ENCODE measurements at regions not wholly inside any gene's neighbourhood (a gene's known extent, or its start where the extent isn't known, plus 50 kb on each side); places are given as distances from the start of the nearest gene placed in this dataset.

DNA sequence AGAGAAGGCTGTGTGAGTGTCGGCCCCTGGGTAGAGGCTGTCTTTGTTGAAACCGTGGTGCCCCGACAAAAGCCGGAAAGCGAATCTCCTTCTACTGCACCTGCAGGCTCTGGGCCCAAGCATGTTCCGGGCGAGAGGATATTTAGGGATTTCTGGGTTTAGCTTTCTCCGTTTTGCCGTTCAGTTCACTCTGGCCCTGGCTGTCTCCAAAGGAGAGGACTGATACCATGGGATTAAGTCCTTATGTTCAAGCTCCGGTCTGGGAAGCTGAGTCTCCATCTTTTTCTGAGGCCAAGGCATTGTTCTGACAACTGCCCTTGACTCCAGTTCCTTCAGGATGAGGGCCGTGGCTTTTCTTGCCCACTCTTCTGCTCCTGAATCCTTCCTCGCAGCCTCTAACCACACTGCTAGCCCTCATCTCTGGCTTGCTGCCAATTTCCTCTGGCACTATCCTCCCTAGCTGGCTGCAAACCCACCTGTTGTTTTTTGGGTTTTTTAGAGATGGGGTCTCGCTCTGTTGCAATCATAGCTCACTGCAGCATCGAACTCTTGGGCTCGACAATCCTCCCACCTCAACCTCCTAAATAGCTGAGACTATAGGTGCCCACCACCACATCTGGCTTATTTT lies 206.8 kb downstream of the SKIDA1 start:
- no peak for DNase-seq

DNA sequence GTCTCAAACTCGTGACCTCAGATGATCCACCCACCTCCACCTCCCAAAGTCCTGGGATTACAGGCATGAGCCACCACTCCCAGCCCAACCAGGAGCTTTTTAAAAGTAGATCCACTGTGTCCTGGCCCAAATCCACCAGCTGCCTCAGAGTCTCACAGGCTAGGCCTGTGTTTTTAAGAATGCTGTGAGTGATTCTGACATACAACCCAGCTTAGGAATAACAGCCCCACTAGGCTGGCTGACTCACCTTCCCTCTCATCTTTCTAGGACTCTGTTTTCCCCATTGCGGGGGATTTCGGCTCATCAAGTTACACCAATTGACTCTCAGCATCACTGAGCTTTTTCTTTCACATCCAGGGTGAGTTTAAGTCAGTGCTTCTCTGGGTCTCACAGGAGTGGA lies 207.6 kb downstream of the SKIDA1 start:
- no peak for DNase-seq

DNA sequence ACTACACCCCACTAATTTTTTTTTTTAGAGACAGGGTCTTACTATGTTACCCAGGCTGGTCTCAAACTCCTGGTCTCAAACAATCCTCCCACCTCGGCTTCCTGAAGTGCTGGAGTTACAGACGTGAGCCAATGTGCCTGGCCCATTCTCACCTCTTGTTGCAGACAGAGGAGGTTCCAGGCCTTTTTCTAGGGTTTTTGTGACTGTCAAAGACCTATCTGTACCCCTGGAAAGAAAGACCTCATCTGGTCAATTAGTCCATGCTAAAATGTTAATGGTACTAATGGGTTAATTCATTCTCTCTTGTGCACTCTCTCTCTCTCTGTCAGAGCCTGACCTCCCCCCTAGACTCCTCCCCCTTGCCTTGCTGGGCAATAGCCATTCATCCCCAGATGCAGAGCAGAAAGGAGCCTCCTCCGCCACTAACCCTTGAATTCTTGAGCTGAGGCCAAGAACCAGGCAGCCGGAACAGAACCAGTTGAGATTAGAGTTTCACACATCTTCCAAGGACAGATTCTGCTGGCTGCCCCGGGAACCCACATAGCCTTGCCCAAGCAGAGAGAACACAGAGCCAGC lies 209.7 kb downstream of the SKIDA1 start:
- DNase-seq = no peak

DNA sequence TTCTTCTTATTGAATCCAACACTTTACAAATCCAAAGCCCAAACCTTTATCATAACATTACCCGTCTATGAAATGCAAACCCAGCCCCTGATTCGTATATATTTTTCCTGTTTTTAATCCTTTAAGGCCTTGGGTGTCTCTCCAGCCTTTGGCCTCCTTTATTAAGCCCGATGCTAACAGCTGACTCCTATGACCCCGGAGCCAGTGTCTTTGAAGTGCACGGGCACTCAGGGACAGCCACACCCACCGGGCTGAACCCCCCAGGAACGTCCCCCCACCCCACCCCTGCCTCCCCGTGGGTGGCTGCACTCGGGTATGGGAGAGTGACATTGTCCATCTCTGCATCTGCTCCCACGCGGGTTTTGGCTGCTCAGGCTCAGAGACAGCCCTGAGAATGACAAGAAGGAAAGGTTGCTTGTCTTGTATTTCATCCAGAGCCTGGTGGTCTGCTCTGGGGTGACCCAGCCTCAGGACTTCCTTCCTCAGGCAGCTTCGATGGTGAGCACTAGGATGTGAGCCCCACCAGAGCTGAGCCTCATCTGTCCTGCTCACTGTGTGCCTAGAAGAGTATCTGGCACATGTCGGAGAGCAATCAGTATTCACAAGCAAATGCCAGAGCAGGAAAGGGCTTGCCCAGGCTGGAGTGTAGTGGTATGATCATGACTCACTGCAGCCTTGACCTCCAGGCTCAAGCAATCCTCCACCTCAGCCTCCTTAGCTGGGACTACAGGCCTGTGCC lies 210.4 kb downstream of the SKIDA1 start:
- no peak for DNase-seq

DNA sequence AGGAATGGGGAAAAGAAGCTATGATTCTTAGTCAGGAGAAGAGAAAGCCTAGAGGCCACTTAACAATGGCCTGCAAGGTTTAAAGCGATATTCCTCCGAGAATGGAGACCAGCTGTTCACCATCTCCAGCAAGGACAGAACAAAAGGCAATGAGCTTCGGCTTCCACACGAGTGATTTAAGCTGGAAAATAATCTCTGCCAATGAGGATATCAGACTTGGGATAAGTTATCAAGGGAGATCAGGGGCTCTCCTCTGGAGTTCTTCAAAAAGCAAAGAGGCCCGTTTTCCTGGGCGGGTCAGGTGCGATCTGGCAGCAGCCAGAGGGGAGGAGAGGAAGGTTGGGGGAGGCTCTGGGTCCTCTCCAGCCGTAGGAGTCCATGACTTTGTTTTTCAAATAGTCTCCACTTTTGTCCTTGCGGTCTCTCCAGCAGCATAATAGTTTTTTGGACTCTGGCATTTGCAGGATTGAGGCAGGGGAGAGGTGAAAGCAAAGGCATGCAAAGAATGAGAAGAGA lies 211.3 kb downstream of the SKIDA1 start:
- DNase-seq = no peak

DNA sequence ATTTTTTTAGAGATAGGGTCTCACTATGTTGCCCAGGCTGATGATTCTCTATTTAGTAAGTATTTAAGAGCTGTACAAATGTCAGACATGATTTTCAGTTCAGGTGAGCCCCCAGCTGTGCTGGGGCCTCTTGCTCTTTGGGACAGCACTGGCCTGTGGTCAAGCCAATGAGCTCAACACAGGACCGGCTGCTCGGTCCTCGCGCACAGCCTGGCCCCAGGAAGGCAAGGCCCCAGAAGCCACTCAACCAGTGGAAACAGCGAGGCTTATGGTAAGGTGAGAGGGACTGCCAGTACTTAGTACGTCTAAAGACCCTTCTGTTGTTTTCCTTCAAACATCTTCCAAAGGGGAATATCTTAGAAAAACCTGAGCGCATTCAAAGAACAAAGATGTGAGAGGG lies 211.8 kb downstream of the SKIDA1 start:
- DNase-seq = no peak

DNA sequence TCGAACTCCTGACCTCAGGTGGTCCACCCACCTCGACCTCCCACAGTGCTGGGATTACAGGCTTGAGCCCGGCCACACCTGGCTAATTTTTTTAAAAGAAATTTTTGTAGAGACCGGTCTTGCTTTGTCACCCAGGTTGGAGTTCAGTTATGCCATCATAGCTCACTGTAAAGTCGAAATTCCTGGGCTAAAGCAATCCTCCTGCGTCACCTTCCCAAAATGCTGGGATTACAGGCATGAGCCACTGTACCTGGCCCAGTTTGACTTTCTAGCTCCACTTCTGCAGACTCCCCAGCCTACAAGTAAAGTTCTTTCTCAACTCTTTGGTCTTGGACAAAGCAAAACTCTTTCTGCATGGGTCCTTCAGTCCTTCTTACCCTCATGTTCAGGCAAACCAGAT lies 214.1 kb downstream of the SKIDA1 start:
- no peak for DNase-seq

DNA sequence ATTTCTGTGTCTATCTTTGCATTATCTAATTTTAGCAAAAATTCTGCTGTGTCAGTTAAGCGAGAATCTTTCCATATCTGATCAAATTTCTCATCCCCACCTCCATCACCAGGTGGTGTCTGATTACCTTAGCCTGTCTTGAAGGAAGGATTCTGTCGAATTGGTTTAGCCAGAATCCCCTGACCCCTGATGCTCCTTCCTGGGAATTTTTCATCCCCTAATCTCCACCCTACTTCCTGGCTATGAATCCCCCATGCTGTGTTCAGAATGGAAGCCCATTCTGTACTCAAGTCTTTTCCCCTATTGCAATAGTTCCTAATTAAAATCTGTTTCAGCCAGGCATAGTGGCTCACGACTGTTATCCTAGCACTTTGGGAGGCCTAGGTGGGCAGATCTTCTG lies 216.1 kb downstream of the SKIDA1 start:
- no peak for DNase-seq

DNA sequence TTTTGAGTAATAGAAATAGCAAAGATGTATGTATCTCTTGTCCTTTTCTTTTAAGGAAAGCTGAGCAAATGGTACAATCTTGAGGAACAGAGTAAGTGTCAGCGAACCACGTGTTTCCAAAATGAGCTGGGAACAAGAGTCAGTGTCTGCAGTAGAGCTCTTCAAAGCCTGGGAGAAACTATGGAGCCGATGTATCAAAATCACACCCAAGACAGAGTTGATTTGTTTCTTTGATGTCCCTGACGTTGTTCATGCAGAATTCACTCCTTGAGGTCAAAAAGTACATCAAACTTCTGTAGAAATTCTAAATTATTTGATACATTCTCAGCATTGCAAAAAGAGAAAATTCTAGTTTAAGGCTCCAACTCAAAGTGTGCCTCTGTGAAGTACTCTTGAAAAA lies 216.5 kb downstream of the SKIDA1 start:
- no peak for DNase-seq

DNA sequence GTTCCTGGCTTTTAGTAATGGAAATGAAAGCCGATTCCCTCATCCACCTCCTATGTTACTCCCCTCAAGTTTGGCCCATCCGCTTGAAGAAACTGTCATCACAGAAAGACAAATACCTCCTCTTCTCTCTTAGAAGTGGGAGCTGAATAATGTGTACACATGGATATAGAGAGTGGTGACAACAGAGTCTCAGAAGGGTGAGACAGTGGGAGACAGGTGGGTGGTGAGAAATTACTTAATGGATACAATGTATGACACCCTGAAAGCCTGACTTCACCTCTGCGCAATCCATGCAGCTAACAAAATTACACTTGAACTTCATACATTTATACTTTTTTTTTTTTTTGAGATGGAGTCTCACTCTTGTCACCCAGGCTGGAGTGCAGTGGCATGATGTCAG lies 217.5 kb downstream of the SKIDA1 start:
- DNase-seq = no peak

DNA sequence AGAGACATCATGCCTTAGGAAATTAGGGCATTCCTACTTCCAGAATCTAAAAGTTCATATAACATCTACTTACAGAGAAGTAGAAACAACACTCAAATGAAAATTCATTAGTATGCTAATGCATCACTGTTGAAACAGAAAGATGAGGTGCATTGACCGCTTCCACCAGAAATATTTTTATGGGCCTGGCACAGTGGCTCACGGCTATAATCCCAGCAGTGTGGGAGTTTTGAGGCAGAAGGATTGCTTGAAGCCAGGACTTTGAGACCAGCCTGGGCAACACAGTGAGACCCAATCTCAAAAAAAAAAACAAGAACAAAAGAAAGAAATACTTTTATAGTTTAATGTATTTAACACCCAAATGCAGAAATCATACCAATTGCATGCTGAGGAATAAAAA lies 220.9 kb downstream of the SKIDA1 start:
- DNase-seq = no peak

DNA sequence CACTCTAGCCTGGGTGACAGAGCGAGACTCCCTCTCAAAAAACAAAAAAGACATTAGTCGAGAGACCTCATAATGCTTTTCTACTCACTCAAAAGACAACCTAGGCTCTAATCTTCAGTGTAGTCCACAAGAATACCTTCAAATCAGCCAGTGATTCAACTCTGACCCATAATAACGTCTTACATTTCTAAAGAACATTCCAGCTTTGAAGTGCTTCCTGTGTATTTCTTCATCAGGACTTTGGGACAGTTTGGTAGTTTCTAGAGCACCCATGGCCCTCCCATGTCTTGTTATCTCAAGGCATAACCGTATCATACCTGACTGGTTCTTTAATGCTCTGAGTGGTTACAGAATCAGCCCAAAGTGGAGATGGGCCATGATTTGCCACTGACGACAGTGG lies 221.3 kb downstream of the SKIDA1 start:
- no peak for DNase-seq

DNA sequence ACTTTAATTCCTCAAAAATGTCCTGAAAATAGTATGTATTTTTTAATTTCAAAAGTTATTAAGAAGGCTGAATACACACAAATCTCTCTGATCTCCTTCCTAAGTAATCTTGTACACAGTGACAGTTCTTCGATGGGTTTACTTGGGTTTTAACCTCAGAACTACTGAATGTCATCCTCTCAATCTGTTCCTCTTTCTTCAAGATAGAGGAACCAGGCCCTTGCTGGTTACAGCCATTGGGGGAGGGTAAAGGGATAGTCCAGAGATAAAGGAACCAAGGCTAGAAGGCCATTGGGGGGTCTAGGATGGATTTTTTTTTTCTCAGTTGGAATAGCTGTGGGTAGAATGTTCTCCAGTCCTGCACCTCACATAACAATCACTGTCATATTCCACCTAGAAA lies 224.9 kb downstream of the SKIDA1 start:
- DNase-seq = no peak

DNA sequence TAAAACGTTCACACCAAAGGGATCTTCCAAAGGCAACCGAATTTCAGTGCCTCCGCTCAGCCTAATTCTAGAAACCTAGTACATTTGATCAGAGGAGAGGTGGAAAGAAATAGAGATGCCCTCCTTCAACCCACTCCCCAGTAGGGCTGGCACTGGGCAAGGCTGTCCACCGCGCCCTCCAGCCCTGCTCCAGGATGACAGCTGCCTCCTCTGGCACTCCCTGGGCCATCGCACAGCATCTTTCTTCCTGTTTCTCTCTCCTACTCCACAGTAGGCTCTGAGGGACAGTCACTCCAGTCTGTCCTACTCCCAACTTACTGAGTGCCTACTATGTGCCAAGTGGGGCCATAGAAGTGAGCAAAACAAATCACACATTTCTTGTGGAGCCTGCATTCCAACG lies 226.2 kb downstream of the SKIDA1 start:
- DNase-seq = no peak

DNA sequence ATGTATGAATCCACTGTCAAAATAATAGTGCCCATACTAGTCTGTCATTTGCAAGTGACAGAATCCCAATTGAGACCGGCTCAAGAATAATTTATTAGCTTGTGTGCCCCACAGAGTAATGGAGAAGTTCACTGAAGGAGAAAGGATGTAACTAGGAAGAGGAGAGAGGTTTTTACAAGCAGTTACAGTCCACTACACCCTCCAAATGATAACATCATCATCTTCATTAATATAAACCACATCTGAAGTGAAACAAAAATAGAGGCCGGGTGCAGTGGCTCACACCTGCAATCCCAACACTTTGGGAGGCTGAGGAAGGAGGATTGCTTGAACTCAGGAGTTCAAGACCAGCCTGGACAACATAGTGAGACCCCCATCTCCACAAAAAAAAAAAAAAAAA lies 226.8 kb downstream of the SKIDA1 start:
- DNase-seq = no peak

DNA sequence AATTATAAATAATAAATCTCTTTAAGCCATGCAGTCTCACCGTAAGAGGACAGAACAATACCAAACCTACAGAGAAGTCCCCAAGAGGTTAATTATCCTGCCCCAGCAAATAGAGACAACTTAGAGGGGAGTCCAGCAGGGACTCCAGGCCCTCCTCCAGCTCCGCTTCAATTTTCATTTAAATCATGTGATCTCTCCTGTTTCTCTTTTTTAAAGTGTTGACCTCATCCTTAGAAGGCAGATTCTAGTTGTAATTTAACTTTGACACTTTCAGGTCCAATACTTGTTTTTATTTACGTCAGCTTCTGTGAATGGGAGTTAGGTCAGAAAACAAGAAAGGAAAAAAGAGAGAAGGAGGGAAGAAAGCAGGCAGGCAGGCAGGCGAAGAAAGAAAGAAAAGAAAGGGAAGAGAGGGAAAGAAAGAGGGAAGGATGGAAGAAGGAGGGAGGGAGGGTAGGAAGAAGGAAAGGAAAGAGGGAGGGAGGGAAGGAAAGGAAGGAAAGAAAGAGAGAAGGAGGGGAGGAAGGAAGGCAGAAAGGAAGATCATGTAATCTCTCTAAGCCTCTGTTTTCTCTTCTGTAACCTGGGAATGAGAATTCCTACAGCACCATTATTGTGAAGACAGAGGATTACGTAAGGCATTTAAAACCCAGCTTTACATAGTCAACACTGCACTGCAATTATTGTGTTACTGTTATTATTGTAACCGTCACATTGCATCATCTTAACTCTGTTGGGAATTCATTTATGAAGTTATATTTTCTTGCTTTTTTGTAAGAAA lies 227.7 kb downstream of the SKIDA1 start:
- DNase-seq = no peak

DNA sequence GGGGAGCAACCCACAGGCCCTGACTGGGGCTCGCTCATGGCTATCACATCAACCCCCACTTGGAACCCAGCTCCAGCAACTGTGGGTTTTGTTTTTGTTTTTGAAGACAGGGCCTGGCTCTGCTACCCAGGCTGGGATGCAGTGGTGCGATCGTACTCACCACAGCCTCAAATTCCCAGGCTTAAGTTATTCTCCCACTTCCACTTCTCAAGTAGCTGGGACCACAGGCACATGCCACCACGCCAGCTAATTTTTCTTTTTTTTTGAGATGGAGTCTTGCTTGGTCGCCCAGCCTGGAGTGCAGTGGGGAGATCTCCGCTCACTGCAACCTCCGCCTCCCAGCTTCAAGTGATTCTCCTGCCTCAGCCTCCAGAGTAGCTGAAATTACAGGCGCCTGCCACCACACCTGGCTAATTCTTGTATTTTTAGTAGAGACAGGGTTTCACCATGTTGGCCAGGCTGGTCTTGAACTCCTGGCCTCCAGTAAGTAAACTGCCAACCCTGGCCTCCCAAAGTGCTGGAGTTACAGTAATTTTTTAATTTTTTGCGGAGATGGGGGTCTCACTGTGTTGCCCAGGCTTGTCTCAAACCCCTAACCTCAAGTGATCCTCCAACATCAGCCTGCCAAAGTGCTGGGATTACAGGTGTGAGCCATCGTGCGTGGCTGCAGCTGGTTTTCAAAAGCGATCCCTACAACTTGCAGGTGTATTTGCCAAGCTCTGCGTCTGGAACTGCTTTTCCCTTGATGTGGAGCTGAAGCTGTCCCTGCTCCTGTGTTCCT lies 228.7 kb downstream of the SKIDA1 start:
- DNase-seq = no peak

DNA sequence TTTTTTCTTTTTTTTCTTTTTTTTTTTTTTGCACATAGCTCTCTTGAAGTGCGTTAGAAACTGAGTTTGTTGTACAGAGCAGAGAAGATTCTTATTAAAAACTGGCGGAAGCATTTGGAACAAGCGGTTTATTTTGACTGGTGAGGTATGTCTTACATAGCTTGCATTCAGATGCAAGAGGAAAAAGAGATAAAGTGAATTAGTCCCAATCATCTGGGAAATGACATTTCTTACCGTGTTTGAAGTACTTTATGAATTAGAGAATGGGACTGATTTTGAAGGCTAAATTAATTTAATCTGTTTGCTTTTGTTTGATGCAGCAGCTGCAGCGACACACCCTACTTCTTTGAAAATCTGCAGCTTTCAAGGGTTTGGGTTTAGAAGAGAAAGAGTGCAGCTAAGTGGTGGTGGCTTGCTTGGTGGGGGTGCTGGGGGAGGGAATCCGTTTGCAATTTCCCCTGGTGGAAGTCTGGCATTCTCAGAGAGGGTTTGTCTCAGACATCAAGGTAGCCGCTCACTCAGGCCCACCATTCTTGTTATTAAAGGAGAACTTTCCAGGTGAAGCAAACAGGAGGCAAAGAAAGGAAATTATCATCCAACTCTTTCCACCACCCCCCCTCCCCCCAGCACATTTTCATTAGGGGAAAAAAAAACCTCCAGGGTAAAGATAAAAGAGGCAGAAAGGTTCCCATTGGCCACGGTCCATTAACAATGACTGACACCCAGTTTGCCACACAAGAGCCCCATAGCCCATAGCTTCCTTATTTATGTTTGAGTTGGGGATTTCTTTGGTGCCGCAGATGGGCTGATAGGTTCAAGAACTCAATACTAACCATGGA lies 231.7 kb downstream of the SKIDA1 start:
- no peak for DNase-seq

DNA sequence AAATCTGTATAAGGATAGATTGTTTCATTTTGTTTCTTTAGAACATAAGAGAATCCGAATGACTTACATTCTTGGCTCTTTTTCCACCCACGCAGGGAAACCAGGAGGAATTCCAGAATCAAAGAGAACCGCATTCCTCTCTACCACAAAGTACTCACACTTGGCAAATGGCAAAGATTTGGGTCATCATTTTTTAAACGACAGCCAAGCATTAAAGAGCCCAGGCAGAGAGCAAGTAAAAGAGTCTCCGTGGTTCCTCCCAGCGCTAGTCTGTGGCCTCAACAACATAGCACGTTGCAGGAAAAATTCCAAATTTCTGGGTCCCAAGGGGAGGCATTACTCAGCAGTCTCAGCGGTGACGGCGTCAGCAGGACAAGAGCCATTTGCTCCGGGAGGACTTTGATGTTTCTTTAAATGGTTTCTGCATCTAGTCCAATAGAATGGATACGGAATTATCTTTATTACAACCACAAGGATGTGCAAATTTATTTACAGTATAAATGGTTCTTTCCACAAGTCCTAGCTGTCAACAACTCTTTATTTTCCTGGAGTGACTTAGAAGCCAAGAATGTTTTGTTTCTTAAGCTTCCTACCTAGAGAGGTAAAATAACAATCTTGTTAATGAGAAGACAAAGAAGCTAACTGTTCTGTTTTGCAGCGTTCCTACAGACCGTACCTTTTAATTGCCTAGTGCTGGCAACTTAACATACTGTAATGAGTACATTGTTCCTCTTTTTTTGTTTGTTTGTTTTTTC lies 232.5 kb downstream of the SKIDA1 start:
- peak; percentile 2 for DNase-seq

DNA sequence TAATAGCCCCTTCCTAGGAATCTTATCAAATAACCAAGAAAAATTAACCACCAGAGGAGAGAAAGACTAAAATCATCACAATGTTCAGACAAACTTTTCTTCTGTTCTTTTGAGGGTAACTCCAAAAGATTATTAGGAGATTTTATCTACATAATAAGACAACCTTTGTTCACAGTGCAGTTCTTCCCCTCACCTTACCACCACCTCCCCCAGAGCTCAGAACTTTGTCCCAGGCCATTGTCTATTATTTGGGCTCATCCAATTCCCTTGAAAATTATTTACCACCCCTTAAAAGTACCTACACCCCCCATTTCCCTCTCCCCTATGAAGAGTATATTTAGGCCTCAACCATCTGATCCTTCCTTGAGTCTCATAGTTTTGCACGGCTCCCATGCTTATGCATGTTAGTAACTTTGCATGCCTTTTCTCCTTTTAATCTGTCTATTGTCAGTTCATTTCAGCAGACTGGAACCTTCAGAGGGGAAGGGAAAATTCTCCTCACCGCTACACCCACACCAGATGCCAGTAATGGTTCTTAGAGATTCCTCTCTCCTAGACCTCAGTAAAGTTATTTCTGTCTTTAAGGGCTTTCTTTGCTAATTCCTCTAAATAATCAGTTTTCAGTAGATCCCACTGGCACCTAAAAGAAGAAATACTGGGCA lies 234.9 kb downstream of the SKIDA1 start:
- DNase-seq = no peak

DNA sequence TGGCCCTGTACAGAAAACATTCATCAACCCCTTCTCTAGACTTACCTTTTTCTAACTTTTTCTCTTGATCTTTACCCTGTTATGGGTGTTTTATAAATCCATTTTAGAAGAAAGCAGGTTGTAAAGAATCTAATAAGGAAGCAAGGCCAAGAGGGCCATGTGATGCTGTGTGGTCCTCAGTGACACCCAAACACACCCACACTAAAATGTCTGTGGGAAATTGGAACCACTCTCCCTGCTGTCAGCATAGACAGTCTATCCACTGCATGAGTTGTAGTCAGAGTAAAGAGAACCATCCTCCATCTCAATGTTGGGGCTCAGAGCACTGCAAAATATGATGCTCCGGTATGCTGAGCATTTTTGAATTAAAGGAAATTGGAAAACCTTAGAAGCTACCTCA lies 235.5 kb downstream of the SKIDA1 start:
- no peak for DNase-seq
